Astrocyte (in vitro differentiated cells and primary cell): ENCODE measurements at regions not wholly inside any gene's neighbourhood (a gene's known extent, or its start where the extent isn't known, plus 50 kb on each side); places are given as distances from the start of the nearest gene placed in this dataset.

Source experiments
- DNase-seq: peaks from one replicate; pipeline ENCODE4 v3.0.0-alpha.2; 2010; ENCODE audit warnings: low read depth
- FAIRE-seq: peaks from 2 replicates; lab custom pipeline; 2011; peaks lifted over from hg19 to GRCh38; lab: Jason Lieb, UNC
- H2AFZ ChIP-seq: 2 replicates; pipeline ENCODE4 v1.6.0; 2012; ENCODE audit warnings: low read depth, low read length, inconsistent platforms
- H3K27ac ChIP-seq: 2 replicates; pipeline ENCODE4 v1.5.1; 2011; ENCODE audit warnings: low read depth, low read length, inconsistent platforms
- H3K27me3 ChIP-seq: 2 replicates; pipeline ENCODE4 v1.6.0; 2011; ENCODE audit warnings: low read length, inconsistent platforms; ENCODE audit not compliant: insufficient read depth
- H3K36me3 ChIP-seq: 2 replicates; pipeline ENCODE4 v1.5.1; 2011; ENCODE audit warnings: low read length, inconsistent platforms; ENCODE audit not compliant: insufficient read depth
- H3K4me1 ChIP-seq: 2 replicates; pipeline ENCODE4 v1.5.1; 2011; ENCODE audit warnings: low read length, inconsistent platforms; ENCODE audit not compliant: insufficient read depth
- H3K4me2 ChIP-seq: 2 replicates; pipeline ENCODE4 v1.6.0; 2012; ENCODE audit warnings: low read length, inconsistent platforms
- H3K4me3 ChIP-seq: 2 replicates; pipeline ENCODE4 v1.5.1; 2011; ENCODE audit warnings: low read depth, mild to moderate bottlenecking, low read length, inconsistent platforms; ENCODE audit not compliant: insufficient read depth
- H3K79me2 ChIP-seq: 2 replicates; pipeline ENCODE4 v1.6.0; 2012; ENCODE audit warnings: mild to moderate bottlenecking, low read length, inconsistent platforms; ENCODE audit not compliant: insufficient read depth
- H3K9ac ChIP-seq: 2 replicates; pipeline ENCODE4 v1.6.0; 2012; ENCODE audit warnings: mild to moderate bottlenecking, low read length, inconsistent platforms
- H3K9me3 ChIP-seq: 2 replicates; pipeline ENCODE4 v1.5.1; 2012; ENCODE audit warnings: low read depth, mild to moderate bottlenecking, low read length, inconsistent platforms; ENCODE audit not compliant: insufficient read depth
- H4K20me1 ChIP-seq: 2 replicates; pipeline ENCODE4 v1.6.0; 2012; ENCODE audit warnings: low read length, inconsistent platforms; ENCODE audit not compliant: insufficient read depth
- H3K27ac Mint-ChIP-seq: one replicate; pipeline ENCODE4 v1.8.0; 2021; ENCODE audit warnings: mild to moderate bottlenecking, mixed read lengths; ENCODE audit not compliant: unreplicated experiment
- H3K27me3 Mint-ChIP-seq: one replicate; pipeline ENCODE4 v1.8.0; 2021; ENCODE audit warnings: low read depth, mixed read lengths; ENCODE audit not compliant: unreplicated experiment
- H3K36me3 Mint-ChIP-seq: one replicate; pipeline ENCODE4 v1.8.0; 2021; ENCODE audit warnings: low read depth, mixed read lengths; ENCODE audit not compliant: unreplicated experiment
- H3K4me1 Mint-ChIP-seq: one replicate; pipeline ENCODE4 v1.8.0; 2021; ENCODE audit warnings: low read depth, mixed read lengths; ENCODE audit not compliant: unreplicated experiment
- H3K4me3 Mint-ChIP-seq: one replicate; pipeline ENCODE4 v1.8.0; 2021; ENCODE audit warnings: mild to moderate bottlenecking, moderate library complexity, mixed read lengths; ENCODE audit not compliant: unreplicated experiment
- H3K9me3 Mint-ChIP-seq: one replicate; pipeline ENCODE4 v1.8.0; 2021; ENCODE audit warnings: mild to moderate bottlenecking, mixed read lengths; ENCODE audit not compliant: unreplicated experiment
- EZH2 ChIP-seq: IDR thresholded peaks from 2 replicates; pipeline ENCODE4 v1.6.1; 2012; ENCODE audit warnings: mild to moderate bottlenecking, low read length, inconsistent platforms; ENCODE audit not compliant: insufficient read depth
- TF ChIP-seq, protein P1 (sequence below): IDR thresholded peaks from 2 replicates; pipeline ENCODE4 v1.5.1; 2011; ENCODE audit warnings: low read depth, mild to moderate bottlenecking, inconsistent platforms, low read length, moderate library complexity; ENCODE audit not compliant: insufficient read depth

DNA sequence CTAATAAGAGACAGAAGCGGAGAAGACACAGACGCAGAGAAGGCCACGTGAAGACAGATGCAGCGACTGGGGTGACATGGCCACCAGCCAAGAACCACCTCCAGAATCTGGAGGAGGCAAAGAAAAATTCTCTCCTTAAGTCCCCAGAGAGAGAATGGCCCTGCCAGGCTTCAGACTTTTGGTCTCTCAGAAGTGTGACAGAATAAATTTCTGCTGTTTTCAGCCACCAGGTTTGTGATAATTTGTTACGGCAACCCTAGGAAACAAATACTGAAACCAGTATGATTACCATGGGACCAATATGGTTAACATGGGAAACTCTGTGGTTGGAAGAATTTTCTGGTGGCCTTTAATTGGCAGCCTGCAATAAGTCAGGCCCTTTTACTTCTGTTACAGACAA lies 63.9 kb upstream of the DOCK9 start:
- no peaks in the 10 kb centered on the region for H3K9me3 ChIP-seq
- Mint-ChIP-seq H3K4me1 (peaks cover 12% of the 10 kb centered on the region), H3K27ac (no peak overlapping the region), H3K27me3 (no peaks in the 10 kb centered on the region), H3K9me3 (peaks cover 2% of the 10 kb centered on the region), H3K36me3 (no peaks in the 10 kb centered on the region), H3K4me3 (no peak overlapping the region)
- H3K36me3 ChIP-seq = no peaks in the 10 kb centered on the region
- H3K79me2 ChIP-seq = peaks cover 3% of the 10 kb centered on the region
- no peak overlapping the region for H3K4me3 ChIP-seq
- no peak for TF ChIP-seq EZH2
- TF ChIP-seq, protein P1, sequence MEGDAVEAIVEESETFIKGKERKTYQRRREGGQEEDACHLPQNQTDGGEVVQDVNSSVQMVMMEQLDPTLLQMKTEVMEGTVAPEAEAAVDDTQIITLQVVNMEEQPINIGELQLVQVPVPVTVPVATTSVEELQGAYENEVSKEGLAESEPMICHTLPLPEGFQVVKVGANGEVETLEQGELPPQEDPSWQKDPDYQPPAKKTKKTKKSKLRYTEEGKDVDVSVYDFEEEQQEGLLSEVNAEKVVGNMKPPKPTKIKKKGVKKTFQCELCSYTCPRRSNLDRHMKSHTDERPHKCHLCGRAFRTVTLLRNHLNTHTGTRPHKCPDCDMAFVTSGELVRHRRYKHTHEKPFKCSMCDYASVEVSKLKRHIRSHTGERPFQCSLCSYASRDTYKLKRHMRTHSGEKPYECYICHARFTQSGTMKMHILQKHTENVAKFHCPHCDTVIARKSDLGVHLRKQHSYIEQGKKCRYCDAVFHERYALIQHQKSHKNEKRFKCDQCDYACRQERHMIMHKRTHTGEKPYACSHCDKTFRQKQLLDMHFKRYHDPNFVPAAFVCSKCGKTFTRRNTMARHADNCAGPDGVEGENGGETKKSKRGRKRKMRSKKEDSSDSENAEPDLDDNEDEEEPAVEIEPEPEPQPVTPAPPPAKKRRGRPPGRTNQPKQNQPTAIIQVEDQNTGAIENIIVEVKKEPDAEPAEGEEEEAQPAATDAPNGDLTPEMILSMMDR = no peak
- H3K27me3 ChIP-seq = no peaks in the 10 kb centered on the region
- no peak for DNase-seq
- no peak overlapping the region for H3K9ac ChIP-seq
- no peak overlapping the region for H3K4me2 ChIP-seq
- H3K27ac ChIP-seq = no peak overlapping the region
- H3K4me1 ChIP-seq = peaks cover 17% of the 10 kb centered on the region
- no peak overlapping the region for H2AFZ ChIP-seq
- no peaks in the 10 kb centered on the region for H4K20me1 ChIP-seq
- no peak for FAIRE-seq

DNA sequence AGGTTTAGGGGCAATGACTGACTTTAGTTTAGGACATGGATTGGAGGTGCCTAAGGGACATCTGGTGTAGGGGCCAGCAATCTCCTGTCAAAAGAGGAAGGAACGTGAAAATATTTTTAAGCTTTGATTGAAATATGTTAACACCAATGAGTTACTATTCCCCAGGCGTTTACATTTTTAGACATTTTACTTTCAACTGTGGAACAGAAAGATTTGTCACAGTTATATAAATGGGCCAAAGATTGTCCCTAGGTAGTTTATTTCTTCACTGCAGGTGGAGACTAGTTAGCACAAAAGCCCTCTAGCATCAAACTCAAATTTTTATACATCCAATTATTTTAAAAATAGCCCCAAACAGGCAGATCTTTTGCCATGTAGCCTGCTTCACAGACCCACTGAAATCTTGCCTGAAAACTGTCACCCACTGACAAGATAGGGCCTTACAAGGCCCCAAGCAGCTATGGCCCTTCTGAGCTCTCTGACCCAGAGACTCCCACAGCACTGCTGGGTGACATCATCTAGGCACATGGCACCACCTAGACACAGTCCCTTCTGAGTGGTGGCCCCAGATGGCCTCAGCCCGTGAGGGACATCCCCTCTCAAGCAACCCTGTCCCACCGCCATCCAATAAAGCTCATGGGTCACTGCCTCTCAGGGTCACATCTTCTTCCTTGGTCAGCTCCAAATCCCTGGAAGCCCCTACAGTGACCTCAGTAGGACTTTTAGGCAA lies 64.8 kb upstream of the DOCK9 start:
- Mint-ChIP-seq H3K4me3 (no peak overlapping the region), H3K36me3 (no peaks in the 10 kb centered on the region), H3K27me3 (no peaks in the 10 kb centered on the region), H3K4me1 (peaks cover 12% of the 10 kb centered on the region), H3K9me3 (peaks cover 2% of the 10 kb centered on the region), H3K27ac (peak overlapping the region; percentile 24)
- TF ChIP-seq, protein P1 = no peak
- no peak for TF ChIP-seq EZH2
- no peak for DNase-seq
- peaks cover 18% of the 10 kb centered on the region for H3K4me1 ChIP-seq
- H3K27ac ChIP-seq = no peak overlapping the region
- H3K79me2 ChIP-seq = peaks cover 3% of the 10 kb centered on the region
- H4K20me1 ChIP-seq = no peaks in the 10 kb centered on the region
- H3K27me3 ChIP-seq = no peaks in the 10 kb centered on the region
- H3K9me3 ChIP-seq = no peaks in the 10 kb centered on the region
- H3K9ac ChIP-seq = no peak overlapping the region
- no peak overlapping the region for H3K4me3 ChIP-seq
- FAIRE-seq = no peak
- no peak overlapping the region for H3K4me2 ChIP-seq
- no peaks in the 10 kb centered on the region for H3K36me3 ChIP-seq
- no peak overlapping the region for H2AFZ ChIP-seq

DNA sequence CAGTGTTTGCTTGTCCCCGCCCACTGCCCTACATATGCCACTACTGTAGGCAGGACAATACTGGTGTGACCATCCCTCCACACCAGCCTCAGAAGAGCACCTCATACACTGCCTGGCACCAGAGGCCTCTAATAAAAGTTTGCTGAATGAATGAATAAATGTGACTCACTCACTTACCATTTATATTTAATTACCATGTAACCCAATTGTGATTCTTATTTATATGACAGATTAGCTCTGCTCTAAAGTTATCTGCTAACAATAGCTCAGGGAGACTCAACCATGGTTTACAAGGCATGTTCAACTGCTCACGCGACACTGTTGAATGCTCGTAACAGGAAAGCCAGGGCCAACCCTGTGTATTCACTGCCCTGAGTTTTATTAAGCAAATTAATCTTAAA lies 66.0 kb upstream of the DOCK9 start:
- Histone ChIP-seq H3K4me3 (no peak overlapping the region), H3K27ac (no peak overlapping the region), H3K79me2 (peaks cover 3% of the 10 kb centered on the region), H3K9ac (no peak overlapping the region), H3K27me3 (no peaks in the 10 kb centered on the region), H3K4me1 (peaks cover 18% of the 10 kb centered on the region), H2AFZ (no peak overlapping the region), H3K4me2 (no peak overlapping the region), H3K9me3 (no peaks in the 10 kb centered on the region), H3K36me3 (no peaks in the 10 kb centered on the region), H4K20me1 (no peaks in the 10 kb centered on the region)
- no peak overlapping the region for H3K4me3 Mint-ChIP-seq
- H3K9me3 Mint-ChIP-seq = peaks cover 2% of the 10 kb centered on the region
- H3K27ac Mint-ChIP-seq = no peak overlapping the region
- no peaks in the 10 kb centered on the region for H3K36me3 Mint-ChIP-seq
- no peak for TF ChIP-seq EZH2
- TF ChIP-seq, protein P1 = no peak
- DNase-seq (peak; percentile 53), FAIRE-seq (no peak)
- peaks cover 12% of the 10 kb centered on the region for H3K4me1 Mint-ChIP-seq
- no peaks in the 10 kb centered on the region for H3K27me3 Mint-ChIP-seq
